Stimulated activated naive CD8-positive, alpha-beta T cell treated with anti-CD3 and anti-CD28 coated beads, Interleukin-15, Interleukin-2, amounts not matched to agents 100 ng/mL and 50 ng/mL, for 24 hours (primary cell): ENCODE measurements at regions not wholly inside any gene's neighbourhood (a gene's known extent, or its start where the extent isn't known, plus 50 kb on each side); places are given as distances from the start of the nearest gene placed in this dataset.

Experiments
- H3K27ac Mint-ChIP-seq: one replicate; pipeline ENCODE4 v1.8.0; 2021; ENCODE audit warnings: mild to moderate bottlenecking, mixed read lengths
- H3K27me3 Mint-ChIP-seq: one replicate; pipeline ENCODE4 v1.8.0; 2021; ENCODE audit warnings: mixed read lengths
- H3K36me3 Mint-ChIP-seq: one replicate; pipeline ENCODE4 v1.8.0; 2021; ENCODE audit warnings: low read depth, mixed read lengths
- H3K4me1 Mint-ChIP-seq: one replicate; pipeline ENCODE4 v1.8.0; 2021; ENCODE audit warnings: low read depth, mixed read lengths
- H3K4me3 Mint-ChIP-seq: one replicate; pipeline ENCODE4 v1.8.0; 2021; ENCODE audit warnings: mild to moderate bottlenecking, mixed read lengths
- H3K9me3 Mint-ChIP-seq: one replicate; pipeline ENCODE4 v1.8.0; 2021; ENCODE audit warnings: mixed read lengths

GRCh38 chr2:203646266-203646864, 60.1 kb upstream of the CD28 start:
- Mint-ChIP-seq H3K36me3 (no peaks in the 10 kb centered on the region), H3K27me3 (no peaks in the 10 kb centered on the region), H3K27ac (no peak overlapping the region), H3K4me3 (no peak overlapping the region), H3K9me3 (no peaks in the 10 kb centered on the region), H3K4me1 (no peaks in the 10 kb centered on the region)

DNA sequence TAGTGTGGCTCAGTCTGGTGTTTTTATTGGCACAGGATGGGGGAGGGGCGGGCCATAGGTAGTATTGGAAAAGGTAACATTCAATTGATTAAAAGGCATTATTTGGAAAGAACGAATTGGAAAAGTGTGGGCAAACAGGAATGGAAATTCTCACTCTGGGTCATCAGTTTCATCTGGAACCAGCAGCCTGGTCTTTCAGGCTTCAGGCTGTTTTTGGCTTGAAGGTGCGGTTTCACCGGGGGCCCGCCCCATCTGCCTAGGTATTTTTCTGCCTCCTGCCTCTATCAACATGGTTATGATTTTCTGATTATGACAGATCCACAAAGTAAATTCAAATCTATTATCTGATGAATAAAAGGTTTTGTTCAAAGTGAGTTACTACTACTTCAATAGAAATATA, 59.5 kb upstream of the CD28 start:
- Mint-ChIP-seq H3K36me3 (no peaks in the 10 kb centered on the region), H3K4me3 (no peak overlapping the region), H3K4me1 (peaks cover 4% of the 10 kb centered on the region), H3K27ac (no peak overlapping the region), H3K27me3 (no peaks in the 10 kb centered on the region), H3K9me3 (no peaks in the 10 kb centered on the region)

- Mint-ChIP-seq H3K27me3 (no peaks in the 10 kb centered on the region), H3K9me3 (no peaks in the 10 kb centered on the region), H3K36me3 (no peaks in the 10 kb centered on the region), H3K4me3 (no peak overlapping the region), H3K27ac (no peak overlapping the region), H3K4me1 (peaks cover 7% of the 10 kb centered on the region)
Measured at GRCh38 chr2:203647579-203647978, 58.9 kb upstream of the CD28 start.

GRCh38 chr2:203648273-203648672, 58.2 kb upstream of the CD28 start:
- Mint-ChIP-seq H3K4me1 (peaks cover 9% of the 10 kb centered on the region), H3K27ac (no peak overlapping the region), H3K27me3 (no peaks in the 10 kb centered on the region), H3K36me3 (no peaks in the 10 kb centered on the region), H3K9me3 (no peaks in the 10 kb centered on the region), H3K4me3 (no peak overlapping the region)

DNA sequence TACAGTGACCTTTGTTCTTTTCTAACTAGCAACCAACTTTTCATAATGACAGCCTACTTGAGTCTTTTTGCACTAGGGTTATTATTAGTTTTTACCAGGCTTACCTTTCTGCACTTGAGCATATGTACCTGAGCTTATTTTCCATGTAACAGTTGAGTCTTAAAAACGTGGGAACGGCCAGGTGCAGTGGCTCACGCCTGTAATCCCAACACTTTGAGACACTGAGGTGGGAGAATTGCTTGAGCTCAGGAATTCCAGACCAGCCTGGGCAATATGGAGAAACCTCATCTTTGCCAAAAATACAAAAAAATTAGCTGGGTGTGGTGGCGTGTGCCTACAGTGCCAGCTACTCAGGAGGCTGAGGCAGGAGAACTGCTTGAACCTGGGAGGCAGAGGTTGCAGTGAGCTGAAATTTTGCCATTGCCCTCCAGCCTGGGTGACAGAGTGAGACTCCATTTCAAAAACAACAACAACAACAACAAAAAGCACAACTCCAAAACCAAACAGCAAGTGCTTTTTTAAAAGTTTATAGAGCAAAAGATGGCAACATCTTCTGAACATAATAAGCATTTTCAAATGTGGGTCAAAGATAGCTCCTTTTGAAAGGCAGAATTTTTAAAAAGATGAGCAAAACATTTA, 57.1 kb upstream of the CD28 start:
- Mint-ChIP-seq H3K4me3 (no peak overlapping the region), H3K27me3 (no peaks in the 10 kb centered on the region), H3K9me3 (no peaks in the 10 kb centered on the region), H3K27ac (no peak overlapping the region), H3K4me1 (peaks cover 13% of the 10 kb centered on the region), H3K36me3 (no peaks in the 10 kb centered on the region)

DNA sequence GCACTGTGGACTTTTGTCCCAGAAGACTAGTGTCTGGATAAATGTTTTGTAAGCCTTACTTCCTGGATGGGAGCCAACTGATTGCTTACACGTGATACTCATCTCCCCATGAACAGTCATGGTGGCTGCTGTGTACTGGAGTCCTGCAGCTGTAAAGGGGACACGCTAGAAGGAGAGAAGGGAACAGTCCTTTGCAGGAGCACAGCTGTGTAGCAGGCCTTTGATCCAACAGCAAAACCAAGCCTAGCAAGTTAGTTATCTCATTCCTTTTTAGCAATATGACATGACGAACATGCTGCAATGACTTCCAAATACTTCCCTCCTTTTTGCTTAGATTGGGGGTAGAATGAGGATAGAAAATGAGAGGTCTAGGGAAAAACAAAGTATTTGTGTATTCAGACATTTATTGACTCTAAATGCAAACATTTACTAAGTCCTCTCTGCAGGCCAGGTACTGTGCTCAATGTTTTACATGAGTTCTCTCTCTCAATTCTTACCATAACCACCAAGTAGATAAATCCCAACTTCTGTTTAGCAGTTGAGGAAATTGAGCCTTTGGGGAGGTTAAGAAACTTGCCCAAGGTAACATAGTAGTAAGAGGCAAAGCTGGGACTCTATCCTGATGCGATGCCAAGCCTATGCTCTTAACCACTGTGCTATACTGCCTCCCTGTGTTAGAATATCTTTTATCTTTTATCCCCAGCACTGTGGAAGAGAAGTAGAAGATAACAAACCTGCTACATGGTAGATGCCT, 55.4 kb upstream of the CD28 start:
- no peaks in the 10 kb centered on the region for H3K36me3 Mint-ChIP-seq
- no peak overlapping the region for H3K27ac Mint-ChIP-seq
- no peaks in the 10 kb centered on the region for H3K27me3 Mint-ChIP-seq
- H3K4me1 Mint-ChIP-seq: peaks cover 29% of the 10 kb centered on the region
- H3K9me3 Mint-ChIP-seq: no peaks in the 10 kb centered on the region
- H3K4me3 Mint-ChIP-seq: no peak overlapping the region

GRCh38 chr2:203651621-203652020, 54.8 kb upstream of the CD28 start:
- Mint-ChIP-seq H3K9me3 (no peaks in the 10 kb centered on the region), H3K4me1 (peaks cover 32% of the 10 kb centered on the region), H3K4me3 (no peak overlapping the region), H3K36me3 (no peaks in the 10 kb centered on the region), H3K27me3 (no peaks in the 10 kb centered on the region), H3K27ac (no peak overlapping the region)

GRCh38 chr2:203654826-203655225, 51.6 kb upstream of the CD28 start:
- Mint-ChIP-seq H3K36me3 (no peaks in the 10 kb centered on the region), H3K4me3 (no peak overlapping the region), H3K27ac (peak overlapping the region; percentile 46), H3K4me1 (peaks cover 41% of the 10 kb centered on the region), H3K9me3 (no peaks in the 10 kb centered on the region), H3K27me3 (no peaks in the 10 kb centered on the region)

GRCh38 chr2:203656522-203657287, 49.7 kb upstream of the CD28 start:
- Mint-ChIP-seq H3K27ac (peak overlapping the region; percentile 12), H3K9me3 (no peaks in the 10 kb centered on the region), H3K4me1 (peaks cover 47% of the 10 kb centered on the region), H3K36me3 (no peaks in the 10 kb centered on the region), H3K27me3 (no peaks in the 10 kb centered on the region), H3K4me3 (no peak overlapping the region)
